ENCODE measurements at regions not wholly inside any gene's neighbourhood (a gene's known extent, or its start where the extent isn't known, plus 50 kb on each side); places are given as distances from the start of the nearest gene placed in this dataset.

GRCh38 chr9:91086657-91087461 lies 274.9 kb downstream of the AUH start:
- POLR2A ChIA-PET = no interaction called here
- peaks cover 0 to 5% of the 10 kb centered on the region in 2 experiments for H3K27me3 ChIP-seq (ENCODE audit: control insufficient read depth in 2 of 2, insufficient read depth in 2 of 2, low read length in 2 of 2)
- no peaks in the 10 kb centered on the region for H3K79me2 ChIP-seq (ENCODE audit: control insufficient read depth, insufficient read depth, low read length)
- intact Hi-C loops (cut with micrococcal nuclease) (loop anchor here (5.0 kb wide), 1 partner anchor 50 kb away; no protein-coding TSS in a partner anchor), dilution Hi-C loops (cut with MboI; ENCODE audit: extremely low pct_ligation_motif_present, low sequenced_read_pairs) (no loop called here)
- H3K9me1 ChIP-seq (replicated peaks; ENCODE audit: control insufficient read depth, extremely low read depth, insufficient read depth, low read length) = no peaks in the 10 kb centered on the region
- H3K4me3 ChIP-seq (replicated peaks in 1 of 3; ENCODE audit: insufficient read depth in 1 of 3, low read depth in 1 of 3, low read length in 3 of 3) = no peak overlapping the region
- no peak overlapping the region for H2AFZ ChIP-seq (ENCODE audit: low read depth, low read length)
- no peak overlapping the region for H3K9ac ChIP-seq (replicated peaks; ENCODE audit: extremely low read depth, insufficient read depth, low read length)
- BruUV-seq (replicated peaks) = no TSS peak
- H3K36me3 ChIP-seq (ENCODE audit: control insufficient read depth in 2 of 2, extremely low read depth in 1 of 2, insufficient read depth in 2 of 2, low read length in 2 of 2) = no peaks in the 10 kb centered on the region
- H4K20me1 ChIP-seq (replicated peaks; ENCODE audit: control insufficient read depth, extremely low read depth, insufficient read depth, low read length) = no peaks in the 10 kb centered on the region
- no peak overlapping the region for H3K27ac ChIP-seq (ENCODE audit: insufficient read depth, low read depth, low read length)
- TF ChIP-seq FOS (IDR thresholded peaks at IDR 0.05; ENCODE audit: borderline replicate concordance, insufficient read depth, low read length) = no peak
- TF ChIP-seq, protein P1, sequence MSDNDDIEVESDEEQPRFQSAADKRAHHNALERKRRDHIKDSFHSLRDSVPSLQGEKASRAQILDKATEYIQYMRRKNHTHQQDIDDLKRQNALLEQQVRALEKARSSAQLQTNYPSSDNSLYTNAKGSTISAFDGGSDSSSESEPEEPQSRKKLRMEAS (IDR thresholded peaks at IDR 0.05; ENCODE audit: insufficient read depth, insufficient read length) = no peak
- TF ChIP-seq MYC (IDR thresholded peaks at IDR 0.05; ENCODE audit: low read depth, low read length) = no peak
- TF ChIP-seq POLR2A (IDR thresholded peaks at IDR 0.05; ENCODE audit: low read depth, low read length) = no peak
- TF ChIP-seq GATA2 (IDR thresholded peaks at IDR 0.05; ENCODE audit: insufficient read depth, insufficient read length, low read depth, low read length) = no peak
- no peak for TF ChIP-seq CTCF (IDR thresholded peaks at IDR 0.05; ENCODE audit: extremely low read depth in 1 of 2, insufficient read depth in 1 of 2, low read depth in 1 of 2, low read length in 2 of 2)
- TF ChIP-seq EZH2 (IDR thresholded peaks at IDR 0.05; ENCODE audit: borderline replicate concordance, low read depth, low read length, severe bottlenecking) = no peak
- no peak for TF ChIP-seq POLR2AphosphoS5 (IDR thresholded peaks at IDR 0.05; ENCODE audit: insufficient read depth, low read depth, low read length)
- TF ChIP-seq JUN (IDR thresholded peaks at IDR 0.05; ENCODE audit: borderline replicate concordance, insufficient read depth, insufficient read length, low read depth) = no peak
- H3K4me2 ChIP-seq (ENCODE audit: insufficient read depth, low read length) = no peak overlapping the region
- CTCF ChIA-PET = no interaction called here
- FAIRE-seq (no peak), DNase-seq (ENCODE audit: low read depth, low spot score) (no peak)
- no peaks in the 10 kb centered on the region for H3K9me3 ChIP-seq (replicated peaks; ENCODE audit: control insufficient read depth, insufficient read depth, low read length)
- H3K4me1 ChIP-seq (ENCODE audit: control insufficient read depth, extremely low read depth, insufficient read depth, low read length) = no peaks in the 10 kb centered on the region
